ENCODE measurements at regions not wholly inside any gene's neighbourhood (a gene's known extent, or its start where the extent isn't known, plus 50 kb on each side); places are given as distances from the start of the nearest gene placed in this dataset.

GRCh38 chr21:41086569-41086968, 81.4 kb upstream of the BACE2 start:
- Histone ChIP-seq H3K9ac (ENCODE audit: low read depth, low read length) (no peak overlapping the region), H3K4me2 (ENCODE audit: low read length) (no peak overlapping the region), H3K4me3 (ENCODE audit: low read length) (no peak overlapping the region), H3K36me3 (ENCODE audit: insufficient read depth, low read length) (no peaks in the 10 kb centered on the region), H3K4me1 (ENCODE audit: control insufficient read depth, insufficient read depth, low read length) (no peaks in the 10 kb centered on the region), H3K9me3 (replicated peaks; ENCODE audit: low read length) (no peaks in the 10 kb centered on the region), H3K27me3 (ENCODE audit: control insufficient read depth, insufficient read depth, low read length) (no peaks in the 10 kb centered on the region)

DNA sequence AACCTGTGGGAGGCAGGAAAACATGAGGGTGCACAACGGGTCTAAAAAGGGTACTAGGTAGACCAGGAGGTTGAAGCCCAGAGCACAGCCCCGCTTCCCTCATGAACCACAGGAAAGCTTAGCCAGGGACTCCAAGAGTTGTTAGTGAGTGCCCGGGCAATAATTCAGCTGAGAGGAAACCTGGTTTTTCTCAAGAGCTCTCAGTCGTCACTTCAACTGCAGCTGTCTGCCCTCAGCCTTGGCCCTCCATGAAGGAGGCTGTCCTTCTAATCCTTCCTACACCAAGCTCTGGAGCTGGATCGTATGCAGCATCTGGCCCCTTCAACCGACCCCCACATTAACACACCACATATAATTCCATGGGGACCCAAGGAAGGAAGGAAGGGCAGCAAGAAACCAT, 77.0 kb upstream of the BACE2 start:
- H3K36me3 ChIP-seq (ENCODE audit: insufficient read depth, low read length): no peaks in the 10 kb centered on the region
- H3K4me1 ChIP-seq (ENCODE audit: control insufficient read depth, insufficient read depth, low read length): no peaks in the 10 kb centered on the region
- no peak overlapping the region for H3K9ac ChIP-seq (ENCODE audit: low read depth, low read length)
- no peak overlapping the region for H3K4me2 ChIP-seq (ENCODE audit: low read length)
- no peaks in the 10 kb centered on the region for H3K9me3 ChIP-seq (replicated peaks; ENCODE audit: low read length)
- H3K27me3 ChIP-seq (ENCODE audit: control insufficient read depth, insufficient read depth, low read length): no peaks in the 10 kb centered on the region
- H3K4me3 ChIP-seq (ENCODE audit: low read length): no peak overlapping the region

DNA sequence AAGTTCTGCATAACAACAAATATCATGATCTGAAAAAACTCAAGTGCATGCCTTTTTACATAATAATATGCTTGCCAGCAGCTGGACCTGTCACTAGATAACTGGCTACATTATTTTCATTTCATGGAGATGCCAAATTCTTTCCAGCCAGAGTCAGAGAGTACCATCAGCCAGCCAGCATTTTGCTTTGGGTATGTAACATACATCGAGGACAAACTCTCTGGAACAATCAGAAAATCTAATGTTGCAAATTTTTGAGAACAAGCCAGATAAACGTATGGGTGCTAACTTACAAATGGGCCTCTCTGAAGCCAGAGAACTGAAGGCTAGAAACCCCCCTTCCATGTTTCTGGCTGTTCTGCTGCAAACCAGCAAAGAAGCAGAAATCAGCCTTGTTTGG, 76.3 kb upstream of the BACE2 start:
- Histone ChIP-seq H3K4me1 (ENCODE audit: control insufficient read depth, insufficient read depth, low read length) (no peaks in the 10 kb centered on the region), H3K4me2 (ENCODE audit: low read length) (no peak overlapping the region), H3K9me3 (replicated peaks; ENCODE audit: low read length) (no peaks in the 10 kb centered on the region), H3K4me3 (ENCODE audit: low read length) (no peak overlapping the region), H3K9ac (ENCODE audit: low read depth, low read length) (no peak overlapping the region), H3K27me3 (ENCODE audit: control insufficient read depth, insufficient read depth, low read length) (no peaks in the 10 kb centered on the region), H3K36me3 (ENCODE audit: insufficient read depth, low read length) (no peaks in the 10 kb centered on the region)

GRCh38 chr21:41092312-41092711, 75.6 kb upstream of the BACE2 start:
- H3K4me1 ChIP-seq (ENCODE audit: control insufficient read depth, insufficient read depth, low read length): no peaks in the 10 kb centered on the region

DNA sequence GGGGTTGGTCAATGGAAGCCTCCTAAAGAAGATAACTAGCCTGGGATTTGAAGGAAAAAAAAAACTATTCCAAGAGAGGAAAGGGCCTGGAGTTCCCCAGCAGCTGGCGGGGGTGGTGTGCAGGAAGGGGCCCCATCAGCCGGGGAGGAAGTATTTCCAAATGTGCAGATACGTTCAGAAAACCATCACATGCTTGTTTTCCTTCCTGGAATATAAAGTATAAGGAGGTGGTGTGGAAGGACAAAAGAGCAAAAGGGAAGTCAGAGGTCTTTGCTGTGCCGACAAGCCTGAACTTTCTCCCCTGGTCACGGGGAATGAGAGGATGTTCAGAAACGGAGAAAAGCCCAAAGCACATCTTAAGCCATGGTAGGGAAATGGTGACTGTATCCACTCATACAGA, 72.0 kb upstream of the BACE2 start:
- no peaks in the 10 kb centered on the region for H3K27me3 ChIP-seq (ENCODE audit: control insufficient read depth, insufficient read depth, low read length)
- peaks cover 5% of the 10 kb centered on the region for H3K9me3 ChIP-seq (replicated peaks; ENCODE audit: low read length)
- H3K9ac ChIP-seq (ENCODE audit: low read depth, low read length): no peak overlapping the region
- no peaks in the 10 kb centered on the region for H3K36me3 ChIP-seq (ENCODE audit: insufficient read depth, low read length)
- H3K4me1 ChIP-seq (ENCODE audit: control insufficient read depth, insufficient read depth, low read length): no peaks in the 10 kb centered on the region
- no peak overlapping the region for H3K4me2 ChIP-seq (ENCODE audit: low read length)
- H3K4me3 ChIP-seq (ENCODE audit: low read length): no peak overlapping the region

More at GRCh38 chr21:41092312-41092711, 75.6 kb upstream of the BACE2 start:
- Histone ChIP-seq H3K9ac (ENCODE audit: low read depth, low read length) (no peak overlapping the region), H3K4me2 (ENCODE audit: low read length) (no peak overlapping the region), H3K9me3 (replicated peaks; ENCODE audit: low read length) (no peaks in the 10 kb centered on the region), H3K36me3 (ENCODE audit: insufficient read depth, low read length) (no peaks in the 10 kb centered on the region), H3K27me3 (ENCODE audit: control insufficient read depth, insufficient read depth, low read length) (no peaks in the 10 kb centered on the region), H3K4me3 (ENCODE audit: low read length) (no peak overlapping the region)

DNA sequence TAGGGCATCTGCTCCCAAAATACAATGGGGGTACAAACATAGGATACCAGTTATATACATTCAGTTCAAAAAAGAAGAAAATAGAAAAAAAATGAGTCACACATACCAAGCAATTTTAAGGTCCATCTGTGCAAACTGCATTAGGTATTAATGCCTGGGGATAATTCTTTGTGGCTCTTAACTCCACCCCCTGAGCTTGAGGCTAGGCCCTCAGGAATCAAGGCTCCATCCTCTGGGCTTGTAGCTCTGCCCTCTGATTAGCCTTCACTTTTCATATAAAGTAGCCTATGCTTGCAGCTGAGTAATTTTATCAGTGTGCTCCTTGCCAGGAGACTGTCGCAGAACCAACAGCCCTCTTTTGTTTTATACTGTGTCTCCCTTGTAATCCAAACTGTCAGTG, 69.9 kb upstream of the BACE2 start:
- Histone ChIP-seq H3K9me3 (replicated peaks; ENCODE audit: low read length) (peaks cover 5% of the 10 kb centered on the region), H3K4me1 (ENCODE audit: control insufficient read depth, insufficient read depth, low read length) (no peaks in the 10 kb centered on the region), H3K4me3 (ENCODE audit: low read length) (no peak overlapping the region), H3K36me3 (ENCODE audit: insufficient read depth, low read length) (no peaks in the 10 kb centered on the region), H3K4me2 (ENCODE audit: low read length) (no peak overlapping the region), H3K9ac (ENCODE audit: low read depth, low read length) (no peak overlapping the region), H3K27me3 (ENCODE audit: control insufficient read depth, insufficient read depth, low read length) (no peaks in the 10 kb centered on the region)

DNA sequence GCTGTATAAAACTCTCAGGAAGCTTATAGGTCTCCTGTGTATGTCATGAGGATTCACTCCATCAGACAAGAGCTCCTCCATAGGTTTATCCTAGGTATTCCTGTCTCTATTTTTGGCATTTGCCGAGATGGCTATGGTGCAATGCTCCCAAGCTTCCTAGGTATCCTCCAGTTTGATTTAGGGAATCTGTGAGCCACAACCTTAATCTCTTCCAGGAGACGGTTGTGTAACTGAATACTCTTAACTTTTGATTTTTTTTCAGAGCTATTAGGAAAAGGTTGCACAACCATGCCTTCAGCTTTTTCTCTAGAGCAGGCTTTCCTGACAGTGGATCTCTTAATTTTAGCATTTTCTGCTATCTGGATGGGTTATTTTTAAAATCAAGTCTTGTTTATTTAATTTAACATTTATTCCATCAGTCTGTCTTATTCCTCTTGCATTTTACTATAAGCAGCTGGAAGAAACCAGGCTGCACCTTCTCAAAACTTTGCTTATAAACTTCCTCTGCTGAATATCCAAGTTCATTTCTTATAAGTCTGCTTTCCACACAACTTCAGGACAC, 69.4 kb upstream of the BACE2 start:
- Histone ChIP-seq H3K9me3 (replicated peaks; ENCODE audit: low read length) (peaks cover 5% of the 10 kb centered on the region), H3K9ac (ENCODE audit: low read depth, low read length) (no peak overlapping the region), H3K27me3 (ENCODE audit: control insufficient read depth, insufficient read depth, low read length) (no peaks in the 10 kb centered on the region), H3K36me3 (ENCODE audit: insufficient read depth, low read length) (no peaks in the 10 kb centered on the region), H3K4me1 (ENCODE audit: control insufficient read depth, insufficient read depth, low read length) (no peaks in the 10 kb centered on the region), H3K4me3 (ENCODE audit: low read length) (no peak overlapping the region), H3K4me2 (ENCODE audit: low read length) (no peak overlapping the region)

DNA sequence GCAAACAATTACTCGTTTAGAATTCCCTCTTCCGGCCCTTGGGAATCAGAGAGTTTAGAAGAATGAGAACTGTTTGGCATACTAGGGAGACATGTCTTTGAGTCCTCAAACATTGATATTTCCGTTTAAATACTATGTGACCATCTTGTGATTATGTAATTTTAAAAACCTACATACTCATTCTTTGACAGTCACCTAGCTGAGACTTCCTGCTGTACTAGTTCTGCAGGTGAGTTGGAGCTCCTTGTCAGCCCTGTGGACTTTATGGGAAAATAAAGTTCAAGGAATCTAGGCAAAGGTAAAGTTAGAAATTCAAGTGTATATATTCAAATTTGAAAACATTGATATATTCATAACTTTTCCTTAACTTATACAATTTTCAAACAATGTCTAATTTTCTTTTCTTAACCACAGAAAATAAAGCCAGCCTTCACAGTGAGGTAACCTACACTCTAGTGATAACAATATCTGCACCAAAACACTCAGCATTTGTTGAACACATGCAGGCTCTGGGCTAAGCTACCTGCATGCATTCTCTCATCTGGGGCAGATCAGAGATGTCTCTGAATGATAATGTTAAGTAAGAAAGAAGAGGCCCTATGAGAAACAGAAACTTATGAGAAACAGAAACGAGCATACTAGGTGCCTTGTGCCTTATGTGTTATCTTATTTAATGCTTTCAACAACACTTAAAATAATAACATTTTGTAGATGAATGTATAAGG, 67.0 kb upstream of the BACE2 start:
- H3K4me1 ChIP-seq (ENCODE audit: control insufficient read depth, insufficient read depth, low read length): no peaks in the 10 kb centered on the region
- H3K9me3 ChIP-seq (replicated peaks; ENCODE audit: low read length): peaks cover 5% of the 10 kb centered on the region
- no peak overlapping the region for H3K9ac ChIP-seq (ENCODE audit: low read depth, low read length)
- no peak overlapping the region for H3K4me3 ChIP-seq (ENCODE audit: low read length)
- no peak overlapping the region for H3K4me2 ChIP-seq (ENCODE audit: low read length)
- H3K36me3 ChIP-seq (ENCODE audit: insufficient read depth, low read length): no peaks in the 10 kb centered on the region
- no peaks in the 10 kb centered on the region for H3K27me3 ChIP-seq (ENCODE audit: control insufficient read depth, insufficient read depth, low read length)

DNA sequence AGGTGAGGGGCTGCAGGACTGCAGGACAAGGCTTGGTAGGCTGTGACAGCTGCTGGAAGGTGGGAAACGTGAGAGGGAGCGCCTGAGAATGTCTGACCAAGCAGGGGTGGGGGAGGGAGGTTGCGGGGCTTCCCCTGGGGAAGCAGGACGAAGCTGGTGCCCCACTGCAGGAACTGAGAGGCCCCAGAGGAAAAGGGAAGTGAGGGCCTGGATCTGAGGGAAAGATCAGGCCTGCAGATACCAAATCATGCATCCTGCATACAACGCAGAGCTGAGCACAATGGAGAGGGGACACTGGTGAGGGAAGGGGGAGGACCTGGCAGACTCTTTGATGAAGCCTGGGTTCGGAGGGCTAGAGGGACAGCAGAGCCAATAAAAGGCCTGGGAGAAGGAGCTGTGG, 65.7 kb upstream of the BACE2 start:
- Histone ChIP-seq H3K9ac (ENCODE audit: low read depth, low read length) (no peak overlapping the region), H3K4me3 (ENCODE audit: low read length) (no peak overlapping the region), H3K4me2 (ENCODE audit: low read length) (no peak overlapping the region), H3K36me3 (ENCODE audit: insufficient read depth, low read length) (no peaks in the 10 kb centered on the region), H3K4me1 (ENCODE audit: control insufficient read depth, insufficient read depth, low read length) (no peaks in the 10 kb centered on the region), H3K9me3 (replicated peaks; ENCODE audit: low read length) (peaks cover 5% of the 10 kb centered on the region), H3K27me3 (ENCODE audit: control insufficient read depth, insufficient read depth, low read length) (no peaks in the 10 kb centered on the region)

DNA sequence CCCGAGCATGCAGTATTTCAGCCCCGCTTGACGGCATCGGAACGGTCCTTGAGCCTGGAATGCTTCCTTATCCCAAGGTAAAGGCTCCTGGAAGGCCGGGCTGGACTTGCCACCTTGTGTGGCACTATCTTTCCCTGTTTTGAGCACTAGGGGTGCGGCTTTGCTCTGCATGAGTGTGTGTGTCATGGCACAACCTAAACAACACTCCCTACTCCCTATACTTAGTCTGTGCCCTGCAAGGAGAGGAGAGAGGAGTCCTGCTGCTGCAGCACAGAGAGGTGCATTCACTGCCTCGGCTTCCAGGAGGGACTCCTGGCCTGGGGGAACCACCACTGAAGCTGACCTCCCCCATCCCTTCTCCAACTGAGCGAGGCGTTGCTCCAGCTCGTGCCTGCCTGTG, 60.4 kb upstream of the BACE2 start:
- Histone ChIP-seq H3K27me3 (ENCODE audit: control insufficient read depth, insufficient read depth, low read length) (no peaks in the 10 kb centered on the region), H3K4me1 (ENCODE audit: control insufficient read depth, insufficient read depth, low read length) (no peaks in the 10 kb centered on the region), H3K36me3 (ENCODE audit: insufficient read depth, low read length) (no peaks in the 10 kb centered on the region), H3K9ac (ENCODE audit: low read depth, low read length) (no peak overlapping the region), H3K4me3 (ENCODE audit: low read length) (no peak overlapping the region), H3K4me2 (ENCODE audit: low read length) (no peak overlapping the region), H3K9me3 (replicated peaks; ENCODE audit: low read length) (no peaks in the 10 kb centered on the region)

- Histone ChIP-seq H3K4me2 (ENCODE audit: low read length) (no peak overlapping the region), H3K4me1 (ENCODE audit: control insufficient read depth, insufficient read depth, low read length) (peaks cover 10% of the 10 kb centered on the region), H3K4me3 (ENCODE audit: low read length) (no peak overlapping the region), H3K36me3 (ENCODE audit: insufficient read depth, low read length) (no peaks in the 10 kb centered on the region), H3K9me3 (replicated peaks; ENCODE audit: low read length) (no peaks in the 10 kb centered on the region), H3K27me3 (ENCODE audit: control insufficient read depth, insufficient read depth, low read length) (no peaks in the 10 kb centered on the region), H3K9ac (ENCODE audit: low read depth, low read length) (no peak overlapping the region)
Observed at GRCh38 chr21:41108668-41109585, 59.0 kb upstream of the BACE2 start.

Data from skeletal muscle satellite cell (primary cell).